ENCODE measurements at regions not wholly inside any gene's neighbourhood (a gene's known extent, or its start where the extent isn't known, plus 50 kb on each side); places are given as distances from the start of the nearest gene placed in this dataset.

DNA sequence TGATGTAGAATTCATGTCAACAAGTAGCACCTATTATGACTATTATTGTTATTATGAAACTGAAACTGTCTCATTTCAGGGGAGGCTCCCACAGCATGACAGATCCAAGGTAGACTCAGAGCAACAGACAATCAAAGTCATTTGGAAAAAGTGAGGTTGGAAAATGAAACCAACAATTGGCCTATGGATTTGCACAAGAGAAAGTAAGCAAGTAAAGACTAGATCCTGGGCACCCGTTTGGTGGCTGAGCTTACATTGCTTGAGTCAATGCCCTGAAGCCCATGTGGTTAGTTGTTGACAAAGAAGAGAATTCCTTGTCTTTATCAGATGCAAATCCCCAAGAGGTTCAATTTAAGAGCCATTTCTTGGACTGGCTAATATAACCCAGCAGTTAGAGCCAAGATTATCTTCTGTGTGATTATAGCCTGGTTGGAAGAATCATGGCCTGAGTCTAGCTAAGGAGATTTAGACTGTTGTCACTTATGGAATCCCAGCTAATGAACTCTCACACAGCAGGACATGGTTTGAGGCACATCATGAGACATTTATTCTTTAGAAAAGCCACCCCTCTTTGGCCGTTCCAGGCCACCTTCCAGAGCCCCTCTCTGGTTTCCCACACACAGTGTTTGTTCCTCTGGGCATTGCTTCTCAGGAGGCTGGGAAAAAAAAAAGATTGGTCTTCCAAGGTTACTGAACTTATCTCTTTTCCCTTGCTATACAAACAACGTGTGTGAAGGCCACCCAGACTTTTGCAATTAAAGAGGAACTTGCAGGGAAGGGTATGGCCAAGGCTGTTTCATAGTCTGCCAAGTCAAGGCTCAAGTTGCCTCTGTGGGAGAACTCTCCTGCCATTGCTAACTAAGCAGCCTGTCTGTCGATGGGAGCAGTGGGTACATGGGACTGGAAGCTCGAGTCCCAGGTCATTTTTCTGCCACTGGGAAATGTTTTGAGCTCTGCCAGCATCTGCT is 399.5 kb downstream of the ENC1 start:
- no peaks in the 10 kb centered on the region for H3K36me3 ChIP-seq (ENCODE audit: control insufficient read depth in 1 of 2, insufficient read depth in 2 of 2, low read length in 2 of 2)
- no TSS peak for BruUV-seq (replicated peaks)
- peak overlapping the region; percentile 51 for H3K4me2 ChIP-seq (ENCODE audit: low read length)
- POLR2A ChIA-PET: no interaction called here
- ATAC-seq (peak; percentile 42; the same call in 1 of the 2 replicates), DNase-seq (ENCODE audit: low read depth, low spot score) (no peak)
- H3K4me3 ChIP-seq (replicated peaks in 1 of 2; ENCODE audit: low read depth in 1 of 2, low read length in 2 of 2): no peak overlapping the region
- intact Hi-C loops (cut with micrococcal nuclease): no loop called here
- H3K4me1 ChIP-seq (ENCODE audit: control insufficient read depth in 1 of 2, insufficient read depth in 2 of 2, low read length in 2 of 2): peaks cover 6 to 27% of the 10 kb centered on the region in 2 experiments; a peak in 3 of 4 replicates
- no peak overlapping the region for H3K9ac ChIP-seq (ENCODE audit: low read length)
- H3K27ac ChIP-seq (ENCODE audit: low read depth, low read length): no peak overlapping the region
- H4K20me1 ChIP-seq (ENCODE audit: insufficient read depth): no peaks in the 10 kb centered on the region
- no peak overlapping the region for H2AFZ ChIP-seq (ENCODE audit: low read depth, low read length, poor library complexity, severe bottlenecking)
- TF ChIP-seq RAD21 (IDR thresholded peaks at IDR 0.05; ENCODE audit: low read depth) (no peak), EZH2phosphoT487 (IDR thresholded peaks at IDR 0.05; ENCODE audit: borderline replicate concordance) (no peak), YY1 (IDR thresholded peaks at IDR 0.05; ENCODE audit: extremely low read depth, insufficient replicate concordance, low read depth, low read length) (no peak), POLR2AphosphoS5 (IDR thresholded peaks at IDR 0.05; ENCODE audit: low read depth, low read length) (no peak), CBX3 (IDR thresholded peaks at IDR 0.05; ENCODE audit: low read depth) (no peak), SIN3A (IDR thresholded peaks at IDR 0.05; ENCODE audit: low read depth) (no peak), ELF1 (IDR thresholded peaks at IDR 0.05; ENCODE audit: borderline replicate concordance, low read depth) (no peak), FOSL1 (IDR thresholded peaks at IDR 0.05; ENCODE audit: low read depth) (no peak), ZFX (IDR thresholded peaks at IDR 0.05) (no peak), CEBPB (IDR thresholded peaks at IDR 0.05; ENCODE audit: low read depth) (no peak)
- TF ChIP-seq, protein P1, sequence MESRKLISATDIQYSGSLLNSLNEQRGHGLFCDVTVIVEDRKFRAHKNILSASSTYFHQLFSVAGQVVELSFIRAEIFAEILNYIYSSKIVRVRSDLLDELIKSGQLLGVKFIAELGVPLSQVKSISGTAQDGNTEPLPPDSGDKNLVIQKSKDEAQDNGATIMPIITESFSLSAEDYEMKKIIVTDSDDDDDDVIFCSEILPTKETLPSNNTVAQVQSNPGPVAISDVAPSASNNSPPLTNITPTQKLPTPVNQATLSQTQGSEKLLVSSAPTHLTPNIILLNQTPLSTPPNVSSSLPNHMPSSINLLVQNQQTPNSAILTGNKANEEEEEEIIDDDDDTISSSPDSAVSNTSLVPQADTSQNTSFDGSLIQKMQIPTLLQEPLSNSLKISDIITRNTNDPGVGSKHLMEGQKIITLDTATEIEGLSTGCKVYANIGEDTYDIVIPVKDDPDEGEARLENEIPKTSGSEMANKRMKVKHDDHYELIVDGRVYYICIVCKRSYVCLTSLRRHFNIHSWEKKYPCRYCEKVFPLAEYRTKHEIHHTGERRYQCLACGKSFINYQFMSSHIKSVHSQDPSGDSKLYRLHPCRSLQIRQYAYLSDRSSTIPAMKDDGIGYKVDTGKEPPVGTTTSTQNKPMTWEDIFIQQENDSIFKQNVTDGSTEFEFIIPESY (IDR thresholded peaks at IDR 0.05; ENCODE audit: extremely low read depth, insufficient replicate concordance, low read length): no peak
- TF ChIP-seq, protein P2, sequence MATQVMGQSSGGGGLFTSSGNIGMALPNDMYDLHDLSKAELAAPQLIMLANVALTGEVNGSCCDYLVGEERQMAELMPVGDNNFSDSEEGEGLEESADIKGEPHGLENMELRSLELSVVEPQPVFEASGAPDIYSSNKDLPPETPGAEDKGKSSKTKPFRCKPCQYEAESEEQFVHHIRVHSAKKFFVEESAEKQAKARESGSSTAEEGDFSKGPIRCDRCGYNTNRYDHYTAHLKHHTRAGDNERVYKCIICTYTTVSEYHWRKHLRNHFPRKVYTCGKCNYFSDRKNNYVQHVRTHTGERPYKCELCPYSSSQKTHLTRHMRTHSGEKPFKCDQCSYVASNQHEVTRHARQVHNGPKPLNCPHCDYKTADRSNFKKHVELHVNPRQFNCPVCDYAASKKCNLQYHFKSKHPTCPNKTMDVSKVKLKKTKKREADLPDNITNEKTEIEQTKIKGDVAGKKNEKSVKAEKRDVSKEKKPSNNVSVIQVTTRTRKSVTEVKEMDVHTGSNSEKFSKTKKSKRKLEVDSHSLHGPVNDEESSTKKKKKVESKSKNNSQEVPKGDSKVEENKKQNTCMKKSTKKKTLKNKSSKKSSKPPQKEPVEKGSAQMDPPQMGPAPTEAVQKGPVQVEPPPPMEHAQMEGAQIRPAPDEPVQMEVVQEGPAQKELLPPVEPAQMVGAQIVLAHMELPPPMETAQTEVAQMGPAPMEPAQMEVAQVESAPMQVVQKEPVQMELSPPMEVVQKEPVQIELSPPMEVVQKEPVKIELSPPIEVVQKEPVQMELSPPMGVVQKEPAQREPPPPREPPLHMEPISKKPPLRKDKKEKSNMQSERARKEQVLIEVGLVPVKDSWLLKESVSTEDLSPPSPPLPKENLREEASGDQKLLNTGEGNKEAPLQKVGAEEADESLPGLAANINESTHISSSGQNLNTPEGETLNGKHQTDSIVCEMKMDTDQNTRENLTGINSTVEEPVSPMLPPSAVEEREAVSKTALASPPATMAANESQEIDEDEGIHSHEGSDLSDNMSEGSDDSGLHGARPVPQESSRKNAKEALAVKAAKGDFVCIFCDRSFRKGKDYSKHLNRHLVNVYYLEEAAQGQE (IDR thresholded peaks at IDR 0.05; ENCODE audit: low read depth): no peak
- H3K27me3 ChIP-seq (ENCODE audit: insufficient read depth, low read length): no peaks in the 10 kb centered on the region
- CTCF ChIA-PET: no interaction called here
- RAD21 ChIA-PET (ENCODE audit: low non-redundant PET in 1 of 2, low total read pairs in 2 of 2, uncharacterized antibody in 2 of 2, unreplicated experiment in 2 of 2): no interaction called here
- no peaks in the 10 kb centered on the region for H3K79me2 ChIP-seq (ENCODE audit: insufficient read depth, low read length)
- H3K9me2 ChIP-seq (ENCODE audit: insufficient read depth): no peaks in the 10 kb centered on the region
- H3K9me3 ChIP-seq (ENCODE audit: control insufficient read depth in 1 of 2, insufficient read depth in 1 of 2, low read depth in 1 of 2, low read length in 2 of 2): no peaks in the 10 kb centered on the region
